Liver (tissue), 3 donors: ENCODE measurements at regions not wholly inside any gene's neighbourhood (a gene's known extent, or its start where the extent isn't known, plus 50 kb on each side); places are given as distances from the start of the nearest gene placed in this dataset.

ENCODE experiments used
- CTCF ChIP-seq: fragments of 150-350 bp; IDR thresholded peaks from 2 replicates; pipeline ENCODE4 v1.5.1; 2017; ENCODE audit warnings: improper control_type of control experiment, low read depth, low read length; ENCODE audit not compliant: missing input control
- JUND ChIP-seq, 2 donors: IDR thresholded peaks; 2 replicates each; pipeline ENCODE4 v1.6.1; 2016; ENCODE audit warnings: antibody characterized with exemption in 2 of 2
- MAX ChIP-seq: IDR thresholded peaks from 2 replicates; pipeline ENCODE4 v1.6.1; 2016; ENCODE audit warnings: antibody characterized with exemption
- RAD21 ChIP-seq, 2 donors: IDR thresholded peaks; 2 replicates each; pipeline ENCODE4 v1.6.1; 2016; ENCODE audit warnings: antibody characterized with exemption in 2 of 2, mild to moderate bottlenecking in 2 of 2
- RXRA ChIP-seq, 2 donors: IDR thresholded peaks; 2 replicates each; pipeline ENCODE4 v1.6.1; 2017 to 2018; ENCODE audit warnings: antibody characterized with exemption in 2 of 2, mild to moderate bottlenecking in 1 of 2
- TAF1 ChIP-seq: conservative IDR thresholded peaks from 2 replicates; pipeline ENCODE4 v1.6.1; 2016; ENCODE audit warnings: antibody characterized with exemption, mild to moderate bottlenecking
- TF ChIP-seq, protein P1 (sequence below): IDR thresholded peaks from 2 replicates; pipeline ENCODE4 v1.6.1; 2016; ENCODE audit warnings: antibody characterized with exemption
- donor health status: healthy.
- donor health status: healthy.

DNA sequence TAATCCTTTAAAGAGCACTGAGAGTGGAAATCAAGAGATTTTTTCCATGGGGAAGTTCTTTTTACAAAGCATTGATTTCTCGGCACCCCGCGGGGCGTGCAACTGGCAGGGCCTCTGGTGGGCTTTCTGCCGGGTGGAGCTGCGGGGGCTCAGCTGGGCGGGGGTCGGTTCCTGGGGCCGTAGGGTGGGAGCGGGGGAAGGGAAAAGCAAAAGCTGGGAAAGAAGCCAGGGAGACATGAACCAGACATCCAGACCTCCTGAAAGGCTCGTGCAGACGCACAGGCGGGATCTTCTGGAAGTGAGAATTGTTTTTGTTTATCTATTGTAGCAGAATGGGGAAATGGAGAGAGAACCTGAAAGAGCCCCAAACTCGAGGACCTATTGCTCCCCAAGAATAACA, 235.2 kb downstream of the FAM72C start:
- TF ChIP-seq, protein P1, sequence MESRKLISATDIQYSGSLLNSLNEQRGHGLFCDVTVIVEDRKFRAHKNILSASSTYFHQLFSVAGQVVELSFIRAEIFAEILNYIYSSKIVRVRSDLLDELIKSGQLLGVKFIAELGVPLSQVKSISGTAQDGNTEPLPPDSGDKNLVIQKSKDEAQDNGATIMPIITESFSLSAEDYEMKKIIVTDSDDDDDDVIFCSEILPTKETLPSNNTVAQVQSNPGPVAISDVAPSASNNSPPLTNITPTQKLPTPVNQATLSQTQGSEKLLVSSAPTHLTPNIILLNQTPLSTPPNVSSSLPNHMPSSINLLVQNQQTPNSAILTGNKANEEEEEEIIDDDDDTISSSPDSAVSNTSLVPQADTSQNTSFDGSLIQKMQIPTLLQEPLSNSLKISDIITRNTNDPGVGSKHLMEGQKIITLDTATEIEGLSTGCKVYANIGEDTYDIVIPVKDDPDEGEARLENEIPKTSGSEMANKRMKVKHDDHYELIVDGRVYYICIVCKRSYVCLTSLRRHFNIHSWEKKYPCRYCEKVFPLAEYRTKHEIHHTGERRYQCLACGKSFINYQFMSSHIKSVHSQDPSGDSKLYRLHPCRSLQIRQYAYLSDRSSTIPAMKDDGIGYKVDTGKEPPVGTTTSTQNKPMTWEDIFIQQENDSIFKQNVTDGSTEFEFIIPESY, result no peak
- no peak for TF ChIP-seq TAF1
- TF ChIP-seq CTCF, result no peak
- TF ChIP-seq RAD21 (IDR thresholded peaks at IDR 0.05), result no peak
- TF ChIP-seq MAX, result no peak
- no peak for TF ChIP-seq JUND (IDR thresholded peaks at IDR 0.05)
- no peak for TF ChIP-seq RXRA (IDR thresholded peaks at IDR 0.05)
